Skeletal muscle tissue (tissue), 3 donors: ENCODE measurements at regions not wholly inside any gene's neighbourhood (a gene's known extent, or its start where the extent isn't known, plus 50 kb on each side); places are given as distances from the start of the nearest gene placed in this dataset.
A peak's percentile ranks its signal among the peaks of the same experiment; 100 is the strongest.

Source experiments
- H3K27ac ChIP-seq: one replicate; pipeline ENCODE4 v1.7.0; 2013; ENCODE audit warnings: mild to moderate bottlenecking, low read depth, low read length, inconsistent platforms
- H3K27me3 ChIP-seq, 3 donors: one replicate each; pipeline ENCODE4 v1.7.0; 2013; ENCODE audit warnings: low read length in 3 of 3; ENCODE audit not compliant: control insufficient read depth in 3 of 3, insufficient read depth in 3 of 3
- H3K36me3 ChIP-seq, 3 donors: one replicate each; pipeline ENCODE4 v1.7.0; 2013; ENCODE audit warnings: low read length in 3 of 3; ENCODE audit not compliant: control insufficient read depth in 3 of 3, insufficient read depth in 3 of 3
- H3K4me1 ChIP-seq, 3 donors: one replicate each; pipeline ENCODE4 v1.7.0; 2013; ENCODE audit warnings: low read length in 3 of 3, mild to moderate bottlenecking in 3 of 3; ENCODE audit not compliant: control insufficient read depth in 3 of 3, insufficient read depth in 3 of 3
- H3K4me3 ChIP-seq, 3 donors: one replicate each; pipeline ENCODE4 v1.7.0; 2013; ENCODE audit warnings: low read length in 3 of 3
- H3K9ac ChIP-seq, 3 donors: one replicate each; pipeline ENCODE4 v1.7.0; 2013; ENCODE audit warnings: low read length in 3 of 3, mild to moderate bottlenecking in 3 of 3, moderate library complexity in 2 of 3, low read depth in 1 of 3
- H3K9me3 ChIP-seq, 3 donors: one replicate each; pipeline ENCODE4 v1.7.0; 2013; ENCODE audit warnings: low read length in 3 of 3; ENCODE audit not compliant: control insufficient read depth in 3 of 3
- donor health status: Osteomylitis.

- Histone ChIP-seq H3K9ac (no peak overlapping the region), H3K27ac (no peak overlapping the region), H3K9me3 (no peaks in the 10 kb centered on the region), H3K27me3 (no peaks in the 10 kb centered on the region), H3K4me1 (no peaks in the 10 kb centered on the region), H3K36me3 (no peaks in the 10 kb centered on the region), H3K4me3 (no peak overlapping the region)
Observed at GRCh38 chr3:115348951-115349745, 202.1 kb upstream of the ZBTB20 start.

- peaks cover 0 to 2% (median 0%) of the 10 kb centered on the region in 3 donors for H3K9me3 ChIP-seq
- H3K9ac ChIP-seq, result no peak overlapping the region
- no peak overlapping the region for H3K27ac ChIP-seq
- no peaks in the 10 kb centered on the region for H3K27me3 ChIP-seq
- H3K4me1 ChIP-seq, result no peaks in the 10 kb centered on the region
- H3K4me3 ChIP-seq, result no peak overlapping the region
- H3K36me3 ChIP-seq, result no peaks in the 10 kb centered on the region
Observed at GRCh38 chr3:115350606-115351005, 203.5 kb upstream of the ZBTB20 start.

DNA sequence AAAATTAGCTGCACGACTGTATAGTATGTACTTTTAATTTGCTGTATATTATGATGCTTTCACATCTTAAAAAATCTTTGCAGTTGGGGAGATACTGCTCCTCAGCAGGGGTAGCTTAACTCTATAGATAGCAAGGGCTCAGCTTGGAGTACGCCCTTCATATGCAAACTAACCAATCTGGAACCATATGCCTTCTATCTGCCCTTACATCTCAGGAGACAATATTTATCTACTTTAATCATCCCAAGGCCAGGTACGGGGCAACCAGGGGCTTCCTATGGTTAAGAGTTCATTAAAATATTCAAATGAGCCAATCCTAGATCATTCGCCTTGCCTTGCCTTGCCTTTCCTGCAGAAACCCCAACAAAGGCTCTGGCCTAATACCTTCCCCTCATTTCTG is 204.1 kb upstream of the ZBTB20 start:
- Histone ChIP-seq H3K27me3 (no peaks in the 10 kb centered on the region), H3K4me1 (no peaks in the 10 kb centered on the region), H3K4me3 (no peak overlapping the region), H3K9me3 (peaks cover 0 to 2% (median 0%) of the 10 kb centered on the region in 3 donors), H3K27ac (no peak overlapping the region), H3K9ac (no peak overlapping the region), H3K36me3 (no peaks in the 10 kb centered on the region)

DNA sequence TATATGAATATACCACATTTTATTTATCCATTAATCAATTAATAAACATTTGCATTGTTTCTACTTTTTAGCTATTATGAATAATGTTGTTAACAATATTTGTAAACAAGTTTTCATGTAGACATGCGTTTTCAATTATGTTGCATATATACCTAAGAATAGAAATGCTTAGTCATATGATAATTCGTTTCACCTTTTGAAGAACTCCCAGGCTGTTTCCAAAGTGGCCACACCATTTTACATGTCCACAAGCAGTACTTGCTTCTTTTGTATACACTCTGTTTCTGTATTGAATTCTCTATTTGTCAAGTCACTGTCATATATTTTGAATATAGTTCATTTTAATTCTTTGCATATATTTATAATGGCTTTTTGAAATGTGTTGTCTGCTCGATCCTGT is 206.9 kb upstream of the ZBTB20 start:
- Histone ChIP-seq H3K4me3 (no peak overlapping the region), H3K27ac (no peak overlapping the region), H3K9me3 (peaks cover 0 to 2% (median 0%) of the 10 kb centered on the region in 3 donors), H3K36me3 (no peaks in the 10 kb centered on the region), H3K4me1 (no peaks in the 10 kb centered on the region), H3K9ac (no peak overlapping the region), H3K27me3 (no peaks in the 10 kb centered on the region)

DNA sequence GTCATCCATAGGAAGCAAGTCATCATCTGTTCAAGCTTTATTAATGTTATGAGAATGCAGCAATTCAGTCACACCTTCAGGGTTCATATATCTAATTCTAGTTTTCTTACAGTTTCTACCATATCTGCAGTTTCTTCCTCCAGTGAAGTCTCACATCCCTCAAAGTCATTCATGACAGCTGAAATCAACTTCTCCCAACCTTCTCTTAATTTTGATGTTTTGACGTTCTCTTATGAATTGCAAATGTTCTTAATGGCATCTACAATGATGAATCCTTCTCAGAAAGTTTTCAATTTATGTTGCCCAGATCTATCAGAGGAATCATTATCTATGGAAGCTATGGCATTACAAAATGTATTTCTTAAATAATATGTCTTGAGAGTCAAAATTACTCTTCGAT is 210.4 kb upstream of the ZBTB20 start:
- Histone ChIP-seq H3K36me3 (no peaks in the 10 kb centered on the region), H3K4me1 (no peaks in the 10 kb centered on the region), H3K9me3 (peaks cover 0 to 2% (median 0%) of the 10 kb centered on the region in 3 donors), H3K27me3 (no peaks in the 10 kb centered on the region), H3K9ac (no peak overlapping the region), H3K27ac (no peak overlapping the region), H3K4me3 (no peak overlapping the region)

- Histone ChIP-seq H3K36me3 (no peaks in the 10 kb centered on the region), H3K27me3 (no peaks in the 10 kb centered on the region), H3K4me3 (peak overlapping the region in 1 of 3 donors; percentile 3), H3K9me3 (peaks cover 0 to 2% (median 0%) of the 10 kb centered on the region in 3 donors), H3K9ac (no peak overlapping the region), H3K27ac (no peak overlapping the region), H3K4me1 (no peaks in the 10 kb centered on the region)
Observed at GRCh38 chr3:115359536-115359935, 212.4 kb upstream of the ZBTB20 start.

DNA sequence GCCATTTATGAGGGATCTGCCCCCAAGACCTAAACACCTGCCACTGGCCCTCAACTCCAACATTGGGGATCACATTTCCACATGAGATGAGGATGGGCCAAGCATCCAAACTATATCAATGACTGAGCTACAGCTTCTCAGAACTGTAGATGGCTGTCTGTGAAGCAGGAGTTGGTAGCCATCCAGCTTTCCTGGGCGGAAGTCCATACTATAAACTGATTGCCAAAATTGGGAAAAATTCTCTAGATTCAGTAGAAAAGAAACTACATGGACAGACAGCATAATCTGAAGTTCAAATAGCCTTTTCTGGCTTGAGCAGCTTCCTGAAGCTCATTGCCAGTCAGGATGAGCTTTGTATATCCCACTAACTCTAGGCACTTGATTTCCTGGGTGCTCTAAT is 214.7 kb upstream of the ZBTB20 start:
- H3K36me3 ChIP-seq, result no peaks in the 10 kb centered on the region
- H3K27me3 ChIP-seq, result no peaks in the 10 kb centered on the region
- no peak overlapping the region for H3K9ac ChIP-seq
- H3K4me1 ChIP-seq, result no peaks in the 10 kb centered on the region
- no peak overlapping the region for H3K27ac ChIP-seq
- no peak overlapping the region for H3K4me3 ChIP-seq
- no peaks in the 10 kb centered on the region for H3K9me3 ChIP-seq

DNA sequence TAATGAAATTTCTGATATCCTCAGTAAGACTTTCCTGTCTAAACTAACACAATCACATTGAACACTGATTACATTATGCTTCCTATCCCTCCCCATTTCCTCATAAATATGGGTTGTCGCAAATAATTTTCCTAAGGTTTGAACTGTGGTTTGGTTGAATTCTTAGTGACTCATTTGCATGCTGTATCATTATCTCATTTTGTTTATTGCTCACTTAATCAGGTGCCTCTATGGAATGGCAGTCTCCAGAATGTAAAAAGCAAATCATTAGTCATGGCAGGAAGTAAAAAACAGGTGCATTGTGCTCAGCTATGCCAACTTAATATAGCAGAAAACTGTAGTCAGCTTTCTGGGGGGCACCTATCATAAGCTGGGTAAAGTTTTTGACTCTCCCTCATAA is 216.0 kb upstream of the ZBTB20 start:
- Histone ChIP-seq H3K9ac (no peak overlapping the region), H3K9me3 (no peaks in the 10 kb centered on the region), H3K4me1 (no peaks in the 10 kb centered on the region), H3K27me3 (no peaks in the 10 kb centered on the region), H3K36me3 (no peaks in the 10 kb centered on the region), H3K27ac (no peak overlapping the region), H3K4me3 (no peak overlapping the region)

DNA sequence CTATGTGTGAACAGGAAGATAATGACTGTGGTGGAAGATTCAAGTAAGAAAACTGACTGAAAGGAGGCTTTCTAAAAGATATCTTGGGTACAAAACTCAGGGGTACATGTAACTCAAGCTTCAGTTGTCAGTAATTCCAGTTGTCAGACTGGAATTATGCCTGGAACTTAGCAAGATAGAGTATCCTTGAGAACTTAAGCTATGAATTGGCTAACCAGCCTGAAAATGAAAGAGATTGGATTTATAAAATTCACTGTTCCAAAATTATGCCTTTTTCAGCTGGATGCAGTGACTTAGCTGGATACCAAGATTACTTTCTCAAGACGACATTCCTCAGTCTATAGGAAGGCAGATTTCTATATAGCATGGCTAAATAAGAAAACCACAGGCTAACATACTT is 221.9 kb upstream of the ZBTB20 start:
- Histone ChIP-seq H3K36me3 (no peaks in the 10 kb centered on the region), H3K9me3 (no peaks in the 10 kb centered on the region), H3K27ac (no peak overlapping the region), H3K9ac (no peak overlapping the region), H3K27me3 (no peaks in the 10 kb centered on the region), H3K4me3 (no peak overlapping the region), H3K4me1 (no peaks in the 10 kb centered on the region)

DNA sequence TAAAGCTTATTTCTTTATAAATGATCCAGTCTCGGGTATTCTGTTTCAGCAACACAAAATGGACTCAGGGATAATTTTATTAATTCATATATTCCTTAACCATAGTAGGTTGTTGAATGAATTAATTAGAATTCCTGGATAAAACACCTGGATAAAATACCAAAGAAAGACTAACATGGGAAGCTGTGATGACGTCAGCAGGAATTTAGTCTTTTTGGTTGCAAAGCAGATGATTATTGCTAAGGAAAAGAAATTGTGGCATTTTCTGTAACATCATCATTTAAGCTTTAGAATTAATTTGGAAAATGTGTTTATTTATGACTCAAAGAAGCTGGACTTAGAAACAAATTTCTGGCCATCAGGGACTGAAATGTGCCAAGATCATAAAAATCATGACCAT is 228.3 kb upstream of the ZBTB20 start:
- H3K9ac ChIP-seq, result no peak overlapping the region
- no peaks in the 10 kb centered on the region for H3K9me3 ChIP-seq
- H3K4me3 ChIP-seq, result no peak overlapping the region
- no peak overlapping the region for H3K27ac ChIP-seq
- H3K4me1 ChIP-seq, result no peaks in the 10 kb centered on the region
- no peaks in the 10 kb centered on the region for H3K36me3 ChIP-seq
- H3K27me3 ChIP-seq, result no peaks in the 10 kb centered on the region
